Pons (tissue), 1 donor: ENCODE measurements at regions not wholly inside any gene's neighbourhood (a gene's known extent, or its start where the extent isn't known, plus 50 kb on each side); places are given as distances from the start of the nearest gene placed in this dataset.
"Not testable (repeated sequence)": the region's sequence is repeated elsewhere in the genome, so short reads cannot be mapped to it uniquely, and the experiment has no call there.

Experiments
- DNase-seq: peaks from one replicate; pipeline ENCODE4 v3.0.0-alpha.2; 2016; ENCODE audit warnings: low spot score

DNA sequence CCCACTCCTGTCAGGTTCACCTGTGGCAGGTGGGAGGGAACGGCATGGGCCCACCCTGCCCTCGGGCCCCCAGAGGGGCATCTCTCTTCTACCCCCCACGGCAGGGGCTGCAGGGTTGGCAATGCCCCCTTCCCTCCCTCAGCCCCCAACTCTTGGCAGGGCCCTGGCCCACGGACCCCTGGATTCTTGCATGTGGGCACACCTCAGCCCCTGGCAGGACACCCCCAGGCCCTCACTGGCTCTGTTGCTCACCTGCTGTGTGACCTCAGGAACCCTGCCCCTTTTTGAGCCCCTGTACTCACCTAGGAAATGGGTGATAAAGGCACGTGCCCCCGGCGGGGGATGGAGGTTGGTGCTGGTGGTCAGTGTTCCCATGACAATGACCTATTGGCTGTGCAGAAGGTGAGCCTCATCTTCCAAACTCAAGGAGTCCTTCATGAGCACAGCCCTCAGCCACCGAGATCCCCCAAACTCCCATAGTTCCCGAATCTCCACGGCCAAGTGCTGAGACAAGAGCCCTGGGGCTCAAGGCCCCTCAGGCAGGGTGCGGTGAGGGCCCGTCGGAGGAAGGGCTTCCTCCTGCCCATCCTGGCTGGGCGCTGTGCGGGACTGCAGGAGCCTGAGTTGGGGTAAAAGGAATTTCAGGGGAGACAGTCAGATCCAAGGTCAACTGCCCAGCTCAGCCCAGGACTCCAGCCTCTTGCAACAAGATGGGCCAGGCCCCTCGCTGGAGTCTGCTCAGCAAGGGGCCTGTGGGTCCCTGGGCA lies 198.2 kb downstream of the IGLL1 start:
- no peak for DNase-seq

DNA sequence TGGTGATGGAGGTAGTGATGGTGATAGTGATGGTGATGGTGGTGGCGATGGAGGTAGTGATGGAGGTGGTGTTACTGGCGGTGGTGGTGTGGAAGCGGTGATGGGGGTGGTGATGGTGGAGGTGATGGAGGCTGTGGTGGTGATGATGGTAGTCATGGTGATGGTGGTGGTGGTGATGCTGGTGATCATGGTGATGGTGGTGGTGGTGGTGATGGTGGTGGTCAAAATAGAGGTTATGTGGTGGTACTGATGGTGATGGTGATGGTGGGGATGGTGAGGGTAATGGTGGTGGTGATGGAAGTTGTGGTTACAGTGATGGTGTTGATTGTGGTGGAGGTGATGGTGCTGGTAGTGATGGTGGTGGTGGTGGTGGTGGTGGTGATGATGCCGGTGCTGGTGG lies 199.2 kb downstream of the IGLL1 start:
- no peak for DNase-seq

DNA sequence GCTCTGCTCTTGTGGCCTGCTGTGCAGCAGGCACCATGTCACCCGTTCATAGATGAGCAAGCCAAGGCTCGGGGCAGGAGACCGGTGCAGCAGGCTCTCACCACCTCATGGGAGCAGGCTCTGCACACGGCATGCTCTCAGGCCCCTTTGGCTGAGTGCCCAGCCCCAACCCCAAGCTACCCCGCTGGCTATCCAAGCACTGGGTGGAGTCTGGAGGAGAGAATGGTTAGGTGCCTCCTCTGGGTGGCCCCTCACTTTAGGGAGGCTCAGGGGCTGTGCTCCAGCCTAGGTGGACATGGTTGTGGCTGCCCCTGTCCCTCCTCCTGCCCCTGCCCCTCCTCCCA lies 199.9 kb downstream of the IGLL1 start:
- DNase-seq, result no peak

DNA sequence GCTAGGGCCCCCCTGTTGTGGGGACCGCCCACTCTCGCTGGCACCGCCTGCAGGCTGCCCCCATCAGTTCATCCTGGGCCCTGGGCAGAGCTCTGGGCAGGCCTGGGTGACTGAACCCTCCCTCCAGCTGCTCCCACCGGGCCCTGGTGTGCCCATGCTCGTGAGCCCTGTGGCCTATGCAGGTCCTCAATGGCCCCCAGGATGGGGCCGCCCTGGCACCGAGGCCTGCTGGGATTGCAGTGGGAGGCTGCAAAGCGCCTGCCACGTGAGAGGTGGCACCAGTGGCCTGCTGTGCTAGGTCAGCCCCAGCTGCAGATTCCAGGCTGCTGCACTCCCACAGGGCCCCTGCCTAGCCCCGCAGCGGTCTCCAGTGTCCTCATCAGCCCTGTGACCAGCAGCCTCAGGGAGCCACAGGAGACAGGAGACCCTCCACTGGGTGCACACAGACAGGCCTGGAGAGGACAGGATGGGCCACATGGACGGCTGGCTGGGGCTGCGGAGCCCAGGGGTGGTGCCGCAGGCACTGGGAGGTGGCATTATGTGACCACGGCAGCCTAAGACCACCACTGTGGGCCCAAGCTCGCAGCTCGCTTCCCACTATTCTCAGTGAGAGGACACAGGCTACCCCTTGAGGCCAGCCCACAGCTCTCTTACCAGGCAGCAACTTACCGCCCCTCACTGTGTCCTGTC lies 199.4 kb downstream of the BCR start:
- not testable (repeated sequence) for DNase-seq

DNA sequence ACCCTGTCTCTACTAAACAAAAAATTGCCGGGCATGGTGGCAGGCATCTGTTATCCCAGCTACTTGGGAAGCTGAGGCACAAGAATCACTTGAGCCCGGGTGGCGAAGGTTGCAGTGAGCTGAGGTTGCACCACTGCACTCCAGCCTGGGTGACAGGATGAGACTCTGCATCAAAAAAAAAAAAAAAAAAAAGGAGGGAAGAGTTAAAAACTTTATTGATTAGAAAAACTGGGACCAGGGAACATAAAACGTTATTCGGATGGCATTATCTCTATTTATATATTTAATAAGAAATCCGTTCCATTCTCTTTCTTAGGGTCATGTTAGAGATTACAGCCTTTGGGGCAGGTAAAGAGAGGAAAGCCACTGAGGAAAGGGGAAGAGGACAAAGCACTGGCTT lies 197.5 kb downstream of the BCR start:
- no peak for DNase-seq

DNA sequence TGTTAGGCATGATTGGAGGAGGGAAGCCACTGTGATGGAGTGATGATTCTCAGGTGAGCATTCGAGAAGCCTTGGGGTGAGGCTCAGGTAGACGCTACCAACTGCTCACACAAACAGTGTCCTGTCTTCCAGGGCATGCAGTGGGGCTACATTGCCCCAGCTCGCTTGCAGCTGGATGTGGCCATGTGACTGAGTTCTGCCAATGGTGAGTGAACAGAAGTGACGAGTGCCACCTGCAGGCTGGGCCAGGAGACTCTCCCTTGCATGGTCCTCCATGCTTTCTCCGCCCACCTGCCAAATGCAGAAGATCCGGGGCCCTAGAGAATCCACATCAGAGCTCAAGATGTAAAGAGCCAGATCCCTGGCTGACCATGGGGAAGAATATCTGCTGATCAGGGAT lies 195.9 kb downstream of the BCR start:
- no peak for DNase-seq

DNA sequence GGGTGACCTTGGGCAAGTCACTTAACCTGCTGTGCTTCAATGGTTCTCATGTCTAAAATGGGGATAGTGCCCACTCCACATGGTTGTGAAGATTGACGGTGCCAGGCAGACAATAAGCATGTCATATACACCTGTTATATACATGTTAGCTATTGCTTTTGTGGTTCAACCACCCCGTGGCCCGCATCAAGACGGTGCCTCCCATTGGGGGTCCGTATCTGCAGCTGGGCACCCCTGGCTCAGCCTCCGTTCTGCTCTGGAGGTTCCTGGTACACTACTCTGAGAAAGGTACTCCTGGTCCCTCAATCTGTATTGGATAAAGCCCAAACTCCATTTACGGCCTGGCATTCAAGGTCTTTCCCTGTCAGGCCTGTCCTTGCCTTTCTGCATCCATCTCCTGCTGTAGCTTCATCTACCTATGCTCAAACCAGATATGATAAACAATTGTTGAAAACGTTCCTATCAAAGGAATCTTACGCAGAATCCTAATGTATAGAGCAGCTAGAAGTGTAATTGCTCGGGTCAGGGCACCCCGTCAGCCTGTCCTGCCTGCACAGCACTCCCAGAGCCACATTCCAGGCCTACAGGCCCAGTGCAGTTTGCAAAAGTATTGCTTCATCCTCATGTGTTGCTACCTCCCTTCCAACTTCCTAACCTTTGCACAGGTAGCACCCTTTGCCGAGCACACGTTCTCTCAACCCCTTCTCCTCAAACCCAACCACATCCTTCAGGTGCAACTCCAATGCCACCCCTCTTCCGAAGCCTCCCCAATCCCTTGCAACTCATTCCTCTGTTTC lies 194.9 kb downstream of the BCR start:
- no peak for DNase-seq

DNA sequence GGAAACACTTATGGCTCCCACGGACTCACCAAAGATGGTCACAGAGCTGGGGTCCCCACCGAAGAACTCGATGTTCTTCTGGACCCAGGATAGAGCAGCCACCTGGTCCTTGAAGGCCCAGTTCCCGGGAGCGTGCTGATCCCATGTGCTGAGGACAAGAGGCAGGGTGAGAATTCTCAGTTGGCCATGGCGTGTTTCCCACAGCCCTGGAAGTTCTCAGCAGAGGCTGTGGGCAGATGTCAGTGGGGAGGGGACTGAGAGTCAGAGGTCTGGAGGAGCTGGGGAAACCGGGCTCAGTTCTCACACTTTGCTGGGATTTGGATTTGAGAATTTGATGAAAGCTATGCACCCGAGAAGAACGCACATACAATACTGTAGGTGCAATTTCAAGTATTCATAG lies 193.3 kb downstream of the BCR start:
- DNase-seq, result no peak

DNA sequence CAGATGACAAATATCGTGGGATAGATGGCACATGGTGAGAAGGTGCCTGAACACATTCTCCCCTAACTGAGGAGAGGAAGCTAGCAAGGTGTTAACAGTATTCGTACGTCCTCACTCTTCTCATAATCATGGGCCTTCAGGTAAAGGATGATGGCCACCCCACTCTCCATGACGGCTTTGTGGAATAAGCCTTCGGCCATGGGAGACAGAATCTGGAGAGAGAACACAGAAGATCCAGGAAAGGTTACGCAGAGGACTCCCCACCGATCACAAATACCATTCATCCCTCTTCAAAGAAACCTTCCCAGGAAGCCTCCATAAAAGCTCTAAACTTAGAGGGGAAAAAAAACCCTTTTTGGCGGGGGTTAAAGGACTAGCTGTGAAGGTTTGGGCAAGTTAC lies 189.9 kb downstream of the BCR start:
- DNase-seq, result no peak

DNA sequence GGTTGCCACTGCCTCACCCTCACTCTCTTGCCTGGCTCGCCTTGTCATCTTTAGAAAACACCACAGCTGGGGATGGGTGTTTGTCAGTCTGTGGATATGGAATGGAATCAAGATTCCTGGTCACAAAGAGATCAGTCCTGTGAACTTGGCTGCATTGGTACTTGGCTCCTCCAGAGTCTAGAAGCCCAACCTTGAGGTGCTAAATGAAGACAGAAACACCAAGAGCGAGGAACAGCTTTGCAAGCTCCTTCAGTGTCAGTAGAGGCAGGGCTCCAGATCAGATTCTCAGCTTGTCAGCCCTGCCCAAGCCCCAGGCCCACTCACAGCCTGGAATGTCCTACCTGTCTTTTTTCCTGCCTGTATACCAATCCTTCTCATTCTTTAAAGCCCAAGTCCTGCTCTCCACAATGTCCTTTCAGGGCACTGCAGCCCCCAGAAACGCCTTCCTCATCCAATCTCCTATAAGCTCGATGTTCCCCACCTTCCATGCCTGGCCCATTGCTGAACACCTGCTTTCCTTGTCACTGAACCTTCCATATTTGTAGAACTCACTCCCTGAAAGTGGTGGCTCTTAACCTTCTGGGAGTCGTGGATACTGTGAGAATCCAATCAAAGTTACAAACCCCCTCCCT lies 188.9 kb downstream of the BCR start:
- DNase-seq, result no peak
